ENCODE measurements at regions not wholly inside any gene's neighbourhood (a gene's known extent, or its start where the extent isn't known, plus 50 kb on each side); places are given as distances from the start of the nearest gene placed in this dataset.

DNA sequence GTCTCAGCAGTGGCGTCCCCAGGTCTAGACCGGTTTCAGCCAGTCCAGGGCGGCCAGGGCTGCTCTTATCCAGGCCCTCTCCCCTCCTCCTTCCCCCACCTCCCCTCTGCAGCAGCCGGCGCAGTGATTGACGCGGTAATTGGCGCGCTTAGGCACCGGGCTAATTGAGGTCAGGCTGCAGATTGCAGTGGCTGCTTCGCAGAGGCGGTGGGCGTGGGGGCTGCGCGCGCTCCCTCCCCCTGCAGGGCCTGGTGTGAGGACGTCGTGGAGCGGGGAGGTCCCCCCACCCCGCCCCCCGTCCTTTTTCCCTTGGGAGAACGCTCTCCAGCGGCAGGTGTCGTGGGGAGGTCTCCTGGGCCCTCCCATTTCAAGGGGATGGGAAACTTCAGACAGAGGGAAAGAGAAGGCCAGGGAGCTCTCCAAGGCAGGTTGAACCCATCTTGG is 70.4 kb upstream of the BLCAP start:
- DNase-seq (ENCODE audit: low read depth): no peak

DNA sequence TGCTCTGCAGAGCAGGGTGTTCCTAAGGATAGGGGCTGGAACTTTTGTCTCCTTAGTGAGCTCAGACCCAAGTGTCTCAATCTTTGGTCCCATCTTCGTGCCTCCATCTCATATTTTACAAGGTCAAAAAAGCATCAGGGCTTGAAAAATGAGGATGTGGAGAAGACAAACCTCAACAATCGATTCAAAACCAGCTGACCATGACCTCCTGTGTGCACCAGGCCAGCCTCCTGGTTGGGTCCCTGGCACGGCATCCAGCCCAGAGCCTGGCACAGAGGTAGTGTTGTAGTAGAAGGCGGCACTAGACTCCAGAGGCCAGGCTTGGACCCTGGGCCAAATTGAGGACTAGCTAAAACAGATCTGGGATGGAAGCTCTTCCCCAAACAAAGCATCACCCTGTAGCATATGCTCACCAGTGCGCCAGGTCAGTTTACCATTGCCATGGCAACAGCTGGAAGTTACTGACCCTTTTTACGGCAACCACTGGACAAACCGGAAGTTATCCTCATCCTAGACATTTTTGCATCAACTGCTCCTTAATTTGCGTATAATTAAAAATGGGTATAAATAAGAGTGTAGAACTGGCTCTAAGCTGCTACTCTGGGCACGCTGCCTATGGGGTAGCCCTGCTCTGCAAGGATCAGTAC is 69.3 kb upstream of the BLCAP start:
- DNase-seq (ENCODE audit: low read depth): peak; percentile 5

DNA sequence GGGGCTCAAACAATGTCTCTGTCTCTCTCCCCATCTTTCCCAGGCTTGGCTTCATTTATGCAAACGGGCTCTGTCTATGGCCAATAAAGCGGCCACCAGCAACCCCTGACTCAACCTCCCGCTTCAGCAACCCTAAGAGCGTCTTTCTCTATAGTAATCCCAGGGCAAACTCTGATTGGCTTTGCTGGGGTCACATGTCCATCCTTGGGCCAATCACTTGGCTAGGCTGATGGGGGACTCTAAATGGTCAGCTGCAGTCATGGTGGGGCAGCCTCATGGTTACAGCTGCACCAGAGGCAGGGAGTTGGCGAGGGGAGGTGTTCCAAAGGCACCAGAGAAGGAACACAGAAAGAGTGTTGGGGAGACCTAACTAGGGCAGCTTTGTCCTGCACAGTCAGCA is 68.5 kb upstream of the BLCAP start:
- no peak for DNase-seq (ENCODE audit: low read depth)

DNA sequence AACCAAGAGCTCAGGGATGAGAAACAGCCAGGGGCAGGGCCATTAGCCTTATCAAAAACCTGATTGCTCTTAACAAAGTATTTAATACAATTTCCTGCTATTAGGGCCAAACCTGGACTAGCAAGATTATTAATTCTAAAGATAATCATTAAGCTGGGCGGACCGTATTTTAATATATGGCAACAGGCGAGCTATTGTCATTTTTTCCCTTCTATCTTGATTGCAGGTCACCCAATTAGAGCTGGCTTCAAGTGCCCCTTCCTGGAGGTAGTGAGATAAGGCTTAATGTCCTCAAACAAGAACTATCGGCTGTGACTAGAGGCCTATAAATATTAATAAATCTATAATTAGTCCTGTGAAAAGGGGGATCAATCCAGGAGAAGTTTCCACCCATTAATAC is 66.0 kb upstream of the BLCAP start:
- DNase-seq (ENCODE audit: low read depth): no peak

DNA sequence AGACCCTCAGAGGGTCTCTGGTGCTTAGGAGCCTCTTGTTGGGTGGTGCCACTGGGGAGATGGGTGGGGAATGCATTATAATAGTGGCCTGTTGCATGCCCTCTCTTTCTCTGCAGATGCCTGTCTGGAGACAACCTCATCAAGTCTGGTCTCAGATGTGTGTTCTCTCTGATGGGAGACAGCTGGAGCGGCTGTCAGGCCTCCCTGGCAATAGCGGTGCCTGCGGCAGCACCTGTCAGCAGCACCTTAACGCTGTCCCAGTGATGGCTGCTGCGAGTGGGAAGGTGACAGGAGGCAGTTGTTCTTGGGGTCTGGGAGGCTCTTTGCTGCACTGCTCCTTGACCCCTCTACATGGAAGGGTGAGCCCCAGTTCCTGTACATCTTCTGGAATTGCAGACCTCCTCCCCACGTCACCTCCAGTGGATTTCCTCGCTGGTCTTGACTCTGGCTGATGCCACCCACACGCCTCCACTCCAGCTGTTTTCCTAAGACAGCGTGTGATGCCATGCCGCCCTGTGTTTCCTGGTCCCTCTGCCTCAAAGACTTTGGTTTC is 63.3 kb upstream of the BLCAP start:
- DNase-seq (ENCODE audit: low read depth): no peak

DNA sequence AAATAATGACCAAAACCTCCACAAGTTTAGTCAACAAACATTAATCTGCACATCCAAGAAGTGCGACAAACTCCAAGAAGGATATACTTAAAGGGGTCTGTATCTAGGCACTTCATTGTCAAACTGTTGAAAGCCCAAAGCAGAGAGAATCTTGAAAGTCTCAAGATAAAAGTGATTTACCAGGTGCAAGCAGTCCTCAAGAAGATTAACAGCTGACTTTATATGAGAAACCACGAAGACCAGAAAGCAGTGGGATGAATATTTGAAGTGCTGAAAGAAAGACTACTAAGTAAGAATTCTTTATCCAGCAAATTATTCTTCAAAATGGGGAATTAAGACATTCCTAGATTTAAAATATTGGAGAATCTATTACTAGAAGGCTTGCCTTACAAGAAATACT is 58.4 kb upstream of the BLCAP start:
- DNase-seq (ENCODE audit: low read depth): no peak

DNA sequence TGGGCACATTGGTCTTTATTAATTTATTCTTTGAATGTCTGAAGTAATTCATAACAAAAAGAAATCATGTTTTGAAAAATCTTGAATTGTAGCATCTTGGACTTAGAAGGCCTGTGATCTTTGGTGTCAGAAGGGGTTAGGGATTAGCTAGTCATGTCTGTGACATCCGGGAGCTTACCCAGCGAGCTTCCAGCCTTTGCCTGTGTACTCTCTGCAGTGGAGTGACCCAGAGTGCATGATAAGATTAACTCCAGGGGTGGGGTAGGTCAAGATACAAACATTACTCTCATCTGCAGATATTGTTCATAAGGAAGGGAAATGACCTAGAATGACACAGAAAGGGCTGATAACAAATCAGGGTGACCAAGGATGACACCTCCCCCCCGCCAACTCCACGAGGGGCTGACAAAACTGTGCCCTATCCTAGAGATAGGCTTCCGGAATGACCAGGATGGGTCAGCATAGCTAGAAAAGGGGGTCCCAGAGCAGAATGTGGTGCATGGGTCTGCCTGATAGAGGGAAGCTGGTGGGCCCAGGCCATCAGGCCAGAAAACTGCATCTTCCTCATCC is 56.6 kb upstream of the BLCAP start:
- no peak for DNase-seq (ENCODE audit: low read depth)

DNA sequence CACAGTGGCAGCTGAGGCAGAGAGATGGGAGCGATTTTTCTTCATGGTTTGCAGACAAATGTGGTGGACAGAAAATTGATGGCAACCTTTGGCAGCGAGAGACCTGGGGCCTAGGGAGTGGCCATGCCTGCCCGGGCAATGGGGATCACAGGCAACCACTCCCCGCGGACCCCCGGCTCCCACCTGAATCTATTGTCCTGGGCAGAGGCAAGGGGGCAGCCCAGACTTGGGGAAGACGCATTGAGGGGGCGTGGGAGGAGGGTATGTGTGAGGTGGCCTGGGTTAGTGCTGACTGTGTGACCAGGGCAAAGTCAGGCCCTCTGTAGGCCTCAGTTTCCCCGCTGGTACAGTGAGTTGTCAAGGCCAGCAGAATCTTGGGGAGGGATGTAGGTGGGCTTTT is 53.6 kb upstream of the BLCAP start:
- DNase-seq (ENCODE audit: low read depth): no peak

DNA sequence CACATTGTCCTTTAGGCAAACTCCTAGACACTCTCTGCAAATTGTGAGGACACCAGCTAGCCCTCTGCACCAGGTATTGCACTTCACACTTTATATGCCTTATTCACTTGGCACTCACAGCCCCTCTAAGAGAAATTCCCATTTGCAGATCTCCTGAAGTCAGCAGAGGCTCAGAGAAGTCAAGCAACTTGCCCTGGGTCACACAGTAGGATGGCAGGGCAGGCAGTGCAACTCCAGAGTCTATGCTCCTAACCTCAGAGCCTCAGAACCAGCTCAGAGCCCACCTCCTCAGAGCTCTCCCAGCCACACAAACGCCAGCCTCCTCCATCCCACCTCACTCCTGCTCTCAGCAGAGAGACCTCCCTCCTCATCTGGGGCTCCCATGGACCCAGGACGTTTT is 52.4 kb upstream of the BLCAP start:
- no peak for DNase-seq (ENCODE audit: low read depth)

DNA sequence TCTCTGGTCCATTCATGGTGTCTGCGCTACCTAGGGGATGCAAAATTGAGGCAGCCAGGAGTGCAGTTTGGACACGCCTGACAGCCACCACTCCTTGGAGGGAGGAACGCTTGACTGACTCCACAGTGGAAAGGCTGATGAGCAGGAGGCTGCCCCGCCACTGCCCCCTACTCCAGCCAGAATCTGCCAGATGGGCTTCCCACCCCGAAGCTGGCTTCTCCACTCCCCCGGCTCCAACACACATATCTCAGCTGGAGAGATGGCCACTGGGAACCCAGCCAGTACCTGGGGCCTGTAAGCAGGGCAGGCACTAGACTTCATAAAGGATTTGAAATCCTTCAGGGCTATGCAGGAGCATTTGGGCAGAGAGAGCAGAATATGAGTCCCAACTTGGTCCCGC is 51.4 kb upstream of the BLCAP start:
- DNase-seq (ENCODE audit: low read depth): no peak

DNA sequence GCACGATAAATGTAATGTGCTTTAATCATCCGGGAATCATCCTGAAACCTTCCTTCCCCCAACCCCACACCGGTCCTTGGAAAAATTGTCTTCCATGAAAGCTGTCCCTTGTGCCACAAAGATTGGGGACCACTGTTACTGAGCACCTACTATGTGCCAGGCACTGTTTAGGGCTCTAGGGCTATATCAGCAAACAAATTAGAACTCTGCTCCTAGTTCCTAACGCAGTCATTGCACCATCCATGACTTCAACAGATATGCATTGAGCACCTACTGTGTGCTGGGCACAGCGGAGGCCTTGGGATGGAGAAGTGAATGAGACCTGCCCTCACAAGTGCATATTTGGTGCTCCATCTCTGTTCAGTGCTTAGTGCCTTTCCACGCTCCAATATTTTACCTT is 50.3 kb upstream of the BLCAP start:
- no peak for DNase-seq (ENCODE audit: low read depth)

Measured in EH (cell line).